ENCODE measurements at regions not wholly inside any gene's neighbourhood (a gene's known extent, or its start where the extent isn't known, plus 50 kb on each side); places are given as distances from the start of the nearest gene placed in this dataset.

DNA sequence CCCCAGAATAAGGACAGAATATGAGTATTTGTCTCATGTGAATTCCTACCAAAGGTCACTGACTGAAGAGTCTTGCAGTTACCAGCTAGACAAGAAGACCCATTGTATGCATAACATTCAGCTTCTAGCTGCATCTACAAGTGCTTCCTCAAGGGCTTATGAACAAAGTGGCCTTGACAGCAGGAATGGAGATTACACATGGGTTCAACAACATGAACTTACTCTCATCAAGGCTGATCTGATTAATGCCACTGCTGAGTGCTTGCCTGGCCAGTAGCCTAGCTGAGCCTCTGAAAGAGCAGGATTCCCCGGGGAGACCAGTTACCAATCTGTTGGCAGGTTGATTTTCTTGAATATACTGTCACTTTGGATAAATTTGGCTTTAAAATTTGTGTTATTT is 76.7 kb upstream of the CHD1 start:
- Histone ChIP-seq H3K9me3 (ENCODE audit: insufficient read depth, low read length) (0 out of 2 replicates have a peak, but pooled peaks cover 4% of the 10 kb centered on the region), H3K4me3 (ENCODE audit: insufficient read length, low read depth) (no peak overlapping the region), H3K27me3 (ENCODE audit: insufficient read depth, insufficient read length) (no peaks in the 10 kb centered on the region), H3K36me3 (ENCODE audit: insufficient read depth, insufficient read length, low read length) (no peaks in the 10 kb centered on the region), H3K4me1 (ENCODE audit: insufficient read depth, insufficient read length) (no peaks in the 10 kb centered on the region), H3K9ac (ENCODE audit: insufficient read length, low read depth) (no peak overlapping the region)
- no peak for TF ChIP-seq ZNF274 (IDR thresholded peaks at IDR 0.05; ENCODE audit: low read depth, low read length)
- no peak for TF ChIP-seq YY1 (IDR thresholded peaks at IDR 0.05; ENCODE audit: insufficient read depth, insufficient read length)
- DNase-seq (ENCODE audit: low read depth, low spot score) = no peak

DNA sequence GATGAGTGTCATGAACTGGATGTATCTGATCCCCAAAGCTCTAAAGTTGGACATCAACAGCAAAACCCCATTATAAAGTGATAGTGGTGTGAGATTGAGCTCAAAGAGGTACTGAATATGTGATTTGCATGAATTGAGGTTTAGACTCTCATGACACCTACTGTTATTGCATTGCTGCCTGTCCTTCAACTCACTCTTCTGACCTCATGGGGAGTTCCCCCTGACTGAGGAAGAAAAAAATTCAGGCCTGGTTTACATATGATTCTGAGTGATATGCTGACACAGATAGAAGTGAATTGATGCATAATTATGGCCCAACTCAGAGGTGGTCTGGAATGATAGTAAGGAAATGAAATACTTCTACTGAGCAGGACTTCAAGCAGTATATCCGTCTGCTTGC is 76.2 kb upstream of the CHD1 start:
- no peak for TF ChIP-seq ZNF274 (IDR thresholded peaks at IDR 0.05; ENCODE audit: low read depth, low read length)
- no peak for TF ChIP-seq SUZ12 (IDR thresholded peaks at IDR 0.05; ENCODE audit: extremely low read depth, insufficient read depth, insufficient read length)
- TF ChIP-seq YY1 (IDR thresholded peaks at IDR 0.05; ENCODE audit: insufficient read depth, insufficient read length) = no peak
- H3K9ac ChIP-seq (ENCODE audit: insufficient read length, low read depth) = no peak overlapping the region
- no peak for DNase-seq (ENCODE audit: low read depth, low spot score)
- no peak overlapping the region for H3K4me3 ChIP-seq (ENCODE audit: insufficient read length, low read depth)
- H3K36me3 ChIP-seq (ENCODE audit: insufficient read depth, insufficient read length, low read length) = no peaks in the 10 kb centered on the region
- H3K9me3 ChIP-seq (ENCODE audit: insufficient read depth, low read length) = 0 out of 2 replicates have a peak, but pooled peaks cover 4% of the 10 kb centered on the region
- no peaks in the 10 kb centered on the region for H3K27me3 ChIP-seq (ENCODE audit: insufficient read depth, insufficient read length)
- H3K4me1 ChIP-seq (ENCODE audit: insufficient read depth, insufficient read length) = no peaks in the 10 kb centered on the region

DNA sequence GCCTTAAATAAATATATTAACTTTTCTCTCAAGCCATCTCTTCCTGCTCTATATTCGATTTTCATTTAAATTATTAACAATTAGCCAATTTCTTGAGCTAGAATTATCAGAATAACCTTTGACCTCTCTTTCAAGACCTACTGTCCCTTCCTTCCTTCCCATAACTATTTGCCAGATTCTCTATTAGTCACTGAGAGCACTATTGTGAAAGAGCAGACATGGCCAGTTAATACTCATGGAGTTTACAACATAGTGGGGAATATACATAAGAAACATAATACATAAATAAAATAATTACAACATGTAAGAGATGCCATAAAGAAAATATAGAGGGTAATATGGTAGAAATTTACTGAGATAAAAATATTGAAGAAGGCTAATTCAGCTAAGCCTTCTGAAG is 72.1 kb upstream of the CHD1 start:
- Histone ChIP-seq H3K9me3 (ENCODE audit: insufficient read depth, low read length) (no peaks in the 10 kb centered on the region), H3K36me3 (ENCODE audit: insufficient read depth, insufficient read length, low read length) (no peaks in the 10 kb centered on the region), H3K4me1 (ENCODE audit: insufficient read depth, insufficient read length) (no peaks in the 10 kb centered on the region), H3K9ac (ENCODE audit: insufficient read length, low read depth) (no peak overlapping the region), H3K4me3 (ENCODE audit: insufficient read length, low read depth) (no peak overlapping the region), H3K27me3 (ENCODE audit: insufficient read depth, insufficient read length) (no peaks in the 10 kb centered on the region)
- TF ChIP-seq YY1 (IDR thresholded peaks at IDR 0.05; ENCODE audit: insufficient read depth, insufficient read length) (no peak), ZNF274 (IDR thresholded peaks at IDR 0.05; ENCODE audit: low read depth, low read length) (no peak), SUZ12 (IDR thresholded peaks at IDR 0.05; ENCODE audit: extremely low read depth, insufficient read depth, insufficient read length) (no peak)
- DNase-seq (ENCODE audit: low read depth, low spot score) = no peak

DNA sequence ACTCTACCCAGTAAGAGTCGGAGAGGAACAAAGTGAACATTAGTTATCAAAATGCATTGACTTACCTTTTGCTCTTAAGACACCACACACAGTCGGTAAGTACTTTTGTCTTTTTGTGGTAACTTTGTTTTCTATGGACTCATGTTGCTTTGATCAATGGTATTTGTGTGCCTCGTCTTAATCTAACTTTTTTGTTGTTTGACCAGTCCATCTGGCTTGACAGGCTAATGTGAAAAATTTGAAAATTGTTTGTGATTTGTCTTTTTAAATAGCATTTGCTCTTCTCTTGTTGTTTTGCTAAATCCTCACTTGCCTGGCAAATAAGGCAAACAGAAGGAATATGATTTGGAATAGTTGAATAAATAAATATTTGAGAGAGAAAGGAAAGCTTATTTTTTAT is 71.4 kb upstream of the CHD1 start:
- Histone ChIP-seq H3K27me3 (ENCODE audit: insufficient read depth, insufficient read length) (no peaks in the 10 kb centered on the region), H3K9ac (ENCODE audit: insufficient read length, low read depth) (no peak overlapping the region), H3K9me3 (ENCODE audit: insufficient read depth, low read length) (no peaks in the 10 kb centered on the region), H3K4me1 (ENCODE audit: insufficient read depth, insufficient read length) (no peaks in the 10 kb centered on the region), H3K36me3 (ENCODE audit: insufficient read depth, insufficient read length, low read length) (no peaks in the 10 kb centered on the region), H3K4me3 (ENCODE audit: insufficient read length, low read depth) (no peak overlapping the region)
- no peak for TF ChIP-seq YY1 (IDR thresholded peaks at IDR 0.05; ENCODE audit: insufficient read depth, insufficient read length)
- no peak for TF ChIP-seq ZNF274 (IDR thresholded peaks at IDR 0.05; ENCODE audit: low read depth, low read length)
- no peak for TF ChIP-seq SUZ12 (IDR thresholded peaks at IDR 0.05; ENCODE audit: extremely low read depth, insufficient read depth, insufficient read length)
- DNase-seq (ENCODE audit: low read depth, low spot score) = no peak

DNA sequence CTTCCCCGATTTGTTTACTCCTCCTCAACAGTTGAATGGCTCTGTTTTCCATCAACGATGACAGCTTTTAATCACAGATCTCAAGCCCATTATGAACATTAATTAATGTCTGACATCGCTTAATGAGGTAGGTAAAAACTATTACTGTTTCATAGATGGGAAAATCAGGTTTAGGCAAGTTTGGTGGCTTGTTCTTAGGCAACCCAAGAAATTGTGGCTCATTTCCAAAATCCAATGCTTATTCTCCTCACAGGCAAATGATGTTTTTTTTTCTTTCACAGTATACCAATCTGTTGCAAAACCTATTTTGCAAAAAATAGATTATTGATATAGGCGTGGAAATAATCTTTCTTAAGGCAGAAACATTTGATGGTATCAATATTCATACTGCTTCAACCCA is 70.8 kb upstream of the CHD1 start:
- H3K9me3 ChIP-seq (ENCODE audit: insufficient read depth, low read length) = no peaks in the 10 kb centered on the region
- TF ChIP-seq ZNF274 (IDR thresholded peaks at IDR 0.05; ENCODE audit: low read depth, low read length) (no peak), SUZ12 (IDR thresholded peaks at IDR 0.05; ENCODE audit: extremely low read depth, insufficient read depth, insufficient read length) (no peak), YY1 (IDR thresholded peaks at IDR 0.05; ENCODE audit: insufficient read depth, insufficient read length) (no peak)
- no peaks in the 10 kb centered on the region for H3K4me1 ChIP-seq (ENCODE audit: insufficient read depth, insufficient read length)
- H3K9ac ChIP-seq (ENCODE audit: insufficient read length, low read depth) = no peak overlapping the region
- H3K36me3 ChIP-seq (ENCODE audit: insufficient read depth, insufficient read length, low read length) = no peaks in the 10 kb centered on the region
- no peak for DNase-seq (ENCODE audit: low read depth, low spot score)
- no peak overlapping the region for H3K4me3 ChIP-seq (ENCODE audit: insufficient read length, low read depth)
- no peaks in the 10 kb centered on the region for H3K27me3 ChIP-seq (ENCODE audit: insufficient read depth, insufficient read length)

DNA sequence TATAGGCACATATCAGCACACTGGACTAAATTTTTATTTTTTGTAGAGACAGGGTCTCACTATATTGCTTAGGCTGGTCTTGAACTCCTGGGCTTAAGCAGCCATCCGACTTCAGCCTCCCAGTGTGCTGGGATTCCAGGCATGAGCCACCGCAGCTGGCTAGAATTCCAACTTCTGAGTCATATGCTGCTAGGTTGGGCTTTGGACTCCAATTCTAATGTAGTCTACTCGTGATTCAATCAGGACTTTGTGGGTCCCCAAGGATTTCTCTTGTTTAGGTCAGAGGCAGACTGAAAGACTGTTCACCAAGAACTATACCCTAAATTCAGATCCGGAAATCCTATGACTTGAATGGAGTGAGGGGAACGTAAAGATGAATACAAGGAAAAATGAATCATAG is 68.2 kb upstream of the CHD1 start:
- no peak for TF ChIP-seq YY1 (IDR thresholded peaks at IDR 0.05; ENCODE audit: insufficient read depth, insufficient read length)
- TF ChIP-seq SUZ12 (IDR thresholded peaks at IDR 0.05; ENCODE audit: extremely low read depth, insufficient read depth, insufficient read length) = no peak
- TF ChIP-seq ZNF274 (IDR thresholded peaks at IDR 0.05; ENCODE audit: low read depth, low read length) = no peak
- DNase-seq (ENCODE audit: low read depth, low spot score) = no peak
- H3K4me3 ChIP-seq (ENCODE audit: insufficient read length, low read depth) = no peak overlapping the region
- H3K27me3 ChIP-seq (ENCODE audit: insufficient read depth, insufficient read length) = no peaks in the 10 kb centered on the region
- H3K36me3 ChIP-seq (ENCODE audit: insufficient read depth, insufficient read length, low read length) = no peaks in the 10 kb centered on the region
- no peaks in the 10 kb centered on the region for H3K9me3 ChIP-seq (ENCODE audit: insufficient read depth, low read length)
- H3K4me1 ChIP-seq (ENCODE audit: insufficient read depth, insufficient read length) = no peaks in the 10 kb centered on the region
- no peak overlapping the region for H3K9ac ChIP-seq (ENCODE audit: insufficient read length, low read depth)

DNA sequence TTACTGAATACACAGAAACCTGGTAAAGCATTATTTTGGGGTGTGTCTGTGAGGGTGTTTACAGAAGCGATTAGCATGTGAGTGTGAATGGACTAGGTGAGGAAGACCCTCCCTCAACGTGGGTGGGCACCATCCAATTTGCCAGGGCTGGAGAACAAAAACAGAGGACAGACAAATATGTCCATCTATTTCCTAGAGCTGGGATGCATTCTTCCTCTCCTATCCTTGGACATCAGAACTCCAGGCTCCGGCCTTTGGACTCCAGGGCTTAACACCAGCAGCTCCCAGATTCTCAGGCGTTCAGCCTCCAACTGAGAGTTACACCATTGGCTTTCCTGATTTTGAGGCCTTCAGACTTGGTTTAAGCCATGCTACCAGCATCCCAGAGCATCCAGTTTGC is 65.8 kb upstream of the CHD1 start:
- Histone ChIP-seq H3K9ac (ENCODE audit: insufficient read length, low read depth) (no peak overlapping the region), H3K4me1 (ENCODE audit: insufficient read depth, insufficient read length) (no peaks in the 10 kb centered on the region), H3K36me3 (ENCODE audit: insufficient read depth, insufficient read length, low read length) (no peaks in the 10 kb centered on the region), H3K9me3 (ENCODE audit: insufficient read depth, low read length) (no peaks in the 10 kb centered on the region), H3K4me3 (ENCODE audit: insufficient read length, low read depth) (no peak overlapping the region), H3K27me3 (ENCODE audit: insufficient read depth, insufficient read length) (no peaks in the 10 kb centered on the region)
- DNase-seq (ENCODE audit: low read depth, low spot score) = no peak
- TF ChIP-seq SUZ12 (IDR thresholded peaks at IDR 0.05; ENCODE audit: extremely low read depth, insufficient read depth, insufficient read length) (no peak), ZNF274 (IDR thresholded peaks at IDR 0.05; ENCODE audit: low read depth, low read length) (no peak), YY1 (IDR thresholded peaks at IDR 0.05; ENCODE audit: insufficient read depth, insufficient read length) (no peak)

DNA sequence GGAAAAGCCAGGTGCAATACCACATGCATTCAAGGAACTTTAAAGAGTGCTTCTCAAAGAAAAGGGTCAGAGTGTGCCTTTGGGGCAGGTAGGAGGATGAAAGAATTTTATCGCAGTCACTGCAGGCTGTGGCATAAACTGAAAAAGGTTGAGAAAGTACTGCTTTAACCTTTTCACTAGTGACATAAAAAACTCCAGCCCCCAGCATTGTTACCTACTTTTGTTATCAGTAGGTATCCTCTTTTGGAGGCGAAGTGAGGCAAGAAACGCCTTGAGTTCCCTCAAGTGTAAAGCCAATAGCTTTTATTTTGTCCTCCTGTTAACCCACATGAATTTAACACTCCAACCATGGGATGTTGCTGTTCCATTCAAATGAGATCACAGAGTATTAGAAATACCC is 64.7 kb upstream of the CHD1 start:
- no peaks in the 10 kb centered on the region for H3K4me1 ChIP-seq (ENCODE audit: insufficient read depth, insufficient read length)
- no peak for DNase-seq (ENCODE audit: low read depth, low spot score)
- TF ChIP-seq ZNF274 (IDR thresholded peaks at IDR 0.05; ENCODE audit: low read depth, low read length) = no peak
- TF ChIP-seq YY1 (IDR thresholded peaks at IDR 0.05; ENCODE audit: insufficient read depth, insufficient read length) = no peak
- TF ChIP-seq SUZ12 (IDR thresholded peaks at IDR 0.05; ENCODE audit: extremely low read depth, insufficient read depth, insufficient read length) = no peak
- H3K9me3 ChIP-seq (ENCODE audit: insufficient read depth, low read length) = no peaks in the 10 kb centered on the region
- H3K36me3 ChIP-seq (ENCODE audit: insufficient read depth, insufficient read length, low read length) = no peaks in the 10 kb centered on the region
- no peak overlapping the region for H3K9ac ChIP-seq (ENCODE audit: insufficient read length, low read depth)
- no peaks in the 10 kb centered on the region for H3K27me3 ChIP-seq (ENCODE audit: insufficient read depth, insufficient read length)
- H3K4me3 ChIP-seq (ENCODE audit: insufficient read length, low read depth) = no peak overlapping the region
